ENCODE measurements at regions not wholly inside any gene's neighbourhood (a gene's known extent, or its start where the extent isn't known, plus 50 kb on each side); places are given as distances from the start of the nearest gene placed in this dataset.

- TF ChIP-seq CTCF (conservative IDR thresholded peaks at IDR 0.05 in 1 of 2, IDR thresholded peaks at IDR 0.05 in 1 of 2; ENCODE audit: low read depth in 1 of 2, low read length in 2 of 2) = no peak
- no peak for TF ChIP-seq EZH2 (IDR thresholded peaks at IDR 0.05; ENCODE audit: low read length, missing control alignments)
These were observed 117.1 kb upstream of the EGFL6 start for GRCh38 chrX:13452283-13452682.
